DLD1 (cell line): ENCODE measurements at regions not wholly inside any gene's neighbourhood (a gene's known extent, or its start where the extent isn't known, plus 50 kb on each side); places are given as distances from the start of the nearest gene placed in this dataset.

Experiments
- in situ Hi-C: cut with HindIII; loops from 2 replicates; pipeline ENCODE4 v1.10.0; 2017; ENCODE audit warnings: low sequenced_read_pairs

- in situ Hi-C loops = no loop called here
These were observed 601.7 kb upstream of the VSTM2A start for GRCh38 chr7:53940483-53940882.

GRCh38 chr7:53947732-53948131 lies 594.4 kb upstream of the VSTM2A start:
- in situ Hi-C loops = no loop called here

- in situ Hi-C loops = no loop called here
These were observed 576.5 kb upstream of the VSTM2A start for GRCh38 chr7:53965716-53966115.

GRCh38 chr7:53983480-53983879 lies 558.7 kb upstream of the VSTM2A start:
- in situ Hi-C loops = no loop called here

GRCh38 chr7:53984776-53985175 lies 557.4 kb upstream of the VSTM2A start:
- in situ Hi-C loops = no loop called here

GRCh38 chr7:53988376-53988775 lies 553.8 kb upstream of the VSTM2A start:
- in situ Hi-C loops = no loop called here

GRCh38 chr7:53993224-53993623 lies 549.0 kb upstream of the VSTM2A start:
- in situ Hi-C loops = no loop called here

- in situ Hi-C loops = no loop called here
These were observed 545.3 kb upstream of the VSTM2A start for GRCh38 chr7:53996876-53997275.

GRCh38 chr7:54014765-54015164 lies 527.4 kb upstream of the VSTM2A start:
- in situ Hi-C loops = no loop called here

GRCh38 chr7:54015251-54015650 lies 526.9 kb upstream of the VSTM2A start:
- in situ Hi-C loops = no loop called here

- in situ Hi-C loops = no loop called here
These were observed 504.3 kb upstream of the VSTM2A start for GRCh38 chr7:54037873-54038272.

- in situ Hi-C loops = no loop called here
These were observed 481.5 kb upstream of the VSTM2A start for GRCh38 chr7:54060643-54061042.

- in situ Hi-C loops = no loop called here
These were observed 475.5 kb upstream of the VSTM2A start for GRCh38 chr7:54066643-54067042.

GRCh38 chr7:54069843-54070242 lies 472.3 kb upstream of the VSTM2A start:
- in situ Hi-C loops = no loop called here

GRCh38 chr7:54072710-54073109 lies 469.5 kb upstream of the VSTM2A start:
- in situ Hi-C loops = no loop called here

GRCh38 chr7:54076616-54077015 lies 465.6 kb upstream of the VSTM2A start:
- in situ Hi-C loops = no loop called here

- in situ Hi-C loops = no loop called here
These were observed 461.6 kb upstream of the VSTM2A start for GRCh38 chr7:54080525-54080924.

- in situ Hi-C loops = no loop called here
These were observed 461.2 kb upstream of the VSTM2A start for GRCh38 chr7:54080971-54081370.

- in situ Hi-C loops = no loop called here
These were observed 457.8 kb upstream of the VSTM2A start for GRCh38 chr7:54084340-54084739.

- in situ Hi-C loops = no loop called here
These were observed 451.4 kb upstream of the VSTM2A start for GRCh38 chr7:54090652-54091213.

GRCh38 chr7:54091322-54091721 lies 450.9 kb upstream of the VSTM2A start:
- in situ Hi-C loops = no loop called here

- in situ Hi-C loops = no loop called here
These were observed 444.3 kb upstream of the VSTM2A start for GRCh38 chr7:54097886-54098285.

GRCh38 chr7:54109501-54109900 lies 432.7 kb upstream of the VSTM2A start:
- in situ Hi-C loops = no loop called here
